ENCODE measurements at regions not wholly inside any gene's neighbourhood (a gene's known extent, or its start where the extent isn't known, plus 50 kb on each side); places are given as distances from the start of the nearest gene placed in this dataset.

DNA sequence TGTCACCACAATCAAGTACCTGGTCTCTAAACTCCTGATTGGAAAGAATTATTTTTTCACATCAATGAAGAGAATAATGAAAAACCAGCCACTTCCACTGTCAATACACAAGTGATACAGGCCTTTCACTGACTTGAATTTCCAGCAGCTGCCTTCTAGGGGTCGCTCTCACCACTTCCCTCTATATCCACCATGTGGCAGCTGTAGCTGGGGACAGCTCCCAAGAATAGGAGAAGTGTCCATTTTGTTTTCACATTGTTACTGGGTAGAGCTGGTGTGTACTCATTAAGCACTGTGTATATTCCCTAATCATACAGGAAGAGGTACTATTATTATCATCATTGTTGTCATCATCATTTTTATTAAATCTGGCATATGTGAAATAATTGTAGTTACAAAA, 438.4 kb upstream of the SPTLC3 start:
- TF ChIP-seq EZH2 (IDR thresholded peaks at IDR 0.05; ENCODE audit: low read length, unreplicated experiment) (no peak), EZH2phosphoT487 (IDR thresholded peaks at IDR 0.05; ENCODE audit: borderline replicate concordance, low read length) (no peak)
- TF ChIP-seq, protein P1, sequence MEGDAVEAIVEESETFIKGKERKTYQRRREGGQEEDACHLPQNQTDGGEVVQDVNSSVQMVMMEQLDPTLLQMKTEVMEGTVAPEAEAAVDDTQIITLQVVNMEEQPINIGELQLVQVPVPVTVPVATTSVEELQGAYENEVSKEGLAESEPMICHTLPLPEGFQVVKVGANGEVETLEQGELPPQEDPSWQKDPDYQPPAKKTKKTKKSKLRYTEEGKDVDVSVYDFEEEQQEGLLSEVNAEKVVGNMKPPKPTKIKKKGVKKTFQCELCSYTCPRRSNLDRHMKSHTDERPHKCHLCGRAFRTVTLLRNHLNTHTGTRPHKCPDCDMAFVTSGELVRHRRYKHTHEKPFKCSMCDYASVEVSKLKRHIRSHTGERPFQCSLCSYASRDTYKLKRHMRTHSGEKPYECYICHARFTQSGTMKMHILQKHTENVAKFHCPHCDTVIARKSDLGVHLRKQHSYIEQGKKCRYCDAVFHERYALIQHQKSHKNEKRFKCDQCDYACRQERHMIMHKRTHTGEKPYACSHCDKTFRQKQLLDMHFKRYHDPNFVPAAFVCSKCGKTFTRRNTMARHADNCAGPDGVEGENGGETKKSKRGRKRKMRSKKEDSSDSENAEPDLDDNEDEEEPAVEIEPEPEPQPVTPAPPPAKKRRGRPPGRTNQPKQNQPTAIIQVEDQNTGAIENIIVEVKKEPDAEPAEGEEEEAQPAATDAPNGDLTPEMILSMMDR (conservative IDR thresholded peaks at IDR 0.05; ENCODE audit: low read depth, low read length) = peak; percentile 81

Data from PC-3 (cell line).